ENCODE measurements at regions not wholly inside any gene's neighbourhood (a gene's known extent, or its start where the extent isn't known, plus 50 kb on each side); places are given as distances from the start of the nearest gene placed in this dataset.

GRCh38 chr2:41626936-41627335 lies 420.9 kb upstream of the PKDCC start:
- TF ChIP-seq CTCF (IDR thresholded peaks at IDR 0.05), result no peak
- no peak for TF ChIP-seq POLR2A (IDR thresholded peaks at IDR 0.05)

Data from uterus (tissue), 2 donors.